Mesenchymal stem cell (in vitro differentiated cells and primary cell): ENCODE measurements at regions not wholly inside any gene's neighbourhood (a gene's known extent, or its start where the extent isn't known, plus 50 kb on each side); places are given as distances from the start of the nearest gene placed in this dataset.

Experiments used
- DNase-seq: peaks from one replicate; pipeline ENCODE4 v3.0.0-alpha.2; 2013
- H2AFZ ChIP-seq: one replicate; pipeline ENCODE4 v1.6.1; 2013; ENCODE audit warnings: low read depth, mild to moderate bottlenecking, control low read depth, inconsistent platforms, low read length, moderate library complexity
- H2AK5ac ChIP-seq: 2 replicates; pipeline ENCODE4 v1.6.1; 2013; ENCODE audit warnings: low read length, moderate library complexity, mild to moderate bottlenecking, inconsistent platforms; ENCODE audit not compliant: severe bottlenecking
- H2BK120ac ChIP-seq: one replicate; pipeline ENCODE4 v1.6.1; 2013; ENCODE audit warnings: low read depth, mild to moderate bottlenecking, inconsistent platforms, low read length, moderate library complexity
- H2BK12ac ChIP-seq, 2 experiments: one replicate each; pipeline ENCODE4 v1.6.1; 2013; ENCODE audit warnings: inconsistent platforms in 2 of 2, low read length in 2 of 2, mild to moderate bottlenecking in 2 of 2, moderate library complexity in 2 of 2, control low read depth in 1 of 2
- H2BK15ac ChIP-seq: one replicate; pipeline ENCODE4 v1.6.1; 2013; ENCODE audit warnings: mild to moderate bottlenecking, low read depth, inconsistent platforms; ENCODE audit not compliant: poor library complexity, severe bottlenecking
- H2BK5ac ChIP-seq: 2 replicates; pipeline ENCODE4 v1.6.1; 2013; ENCODE audit warnings: low read depth, mild to moderate bottlenecking, low read length, control low read depth, inconsistent platforms; ENCODE audit not compliant: poor library complexity, severe bottlenecking
- H3K14ac ChIP-seq, 2 experiments: one replicate each; pipeline ENCODE4 v1.6.1; 2013; ENCODE audit warnings: inconsistent platforms in 2 of 2, low read length in 2 of 2, control low read depth in 1 of 2, mild to moderate bottlenecking in 1 of 2, moderate library complexity in 1 of 2
- H3K18ac ChIP-seq, 2 experiments: one replicate each; pipeline ENCODE4 v1.6.1; 2013; ENCODE audit warnings: inconsistent platforms in 2 of 2, low read length in 2 of 2, control low read depth in 1 of 2, low read depth in 1 of 2, mild to moderate bottlenecking in 1 of 2
- H3K23ac ChIP-seq, 2 experiments: one replicate each; pipeline ENCODE4 v1.6.1; 2013; ENCODE audit warnings: inconsistent platforms in 2 of 2, low read length in 2 of 2, mild to moderate bottlenecking in 2 of 2, moderate library complexity in 2 of 2, control low read depth in 1 of 2
- H3K27ac ChIP-seq: 2 replicates; pipeline ENCODE4 v1.5.1; 2013; ENCODE audit warnings: mild to moderate bottlenecking, moderate library complexity, low read length, control low read depth, inconsistent platforms; ENCODE audit not compliant: poor library complexity, severe bottlenecking
- H3K27me3 ChIP-seq, 2 experiments: 2 replicates each; pipeline versions ENCODE4 v1.6.1 to v1.7.0; 2013; ENCODE audit warnings: low read length in 2 of 2, mild to moderate bottlenecking in 2 of 2, moderate library complexity in 2 of 2, control low read depth in 1 of 2, inconsistent platforms in 1 of 2; ENCODE audit not compliant: control insufficient read depth in 1 of 2, insufficient read depth in 1 of 2
- H3K36me3 ChIP-seq, 2 experiments: 2 replicates each; pipeline versions ENCODE4 v1.6.1 to v1.7.0; 2013; ENCODE audit warnings: low read length in 2 of 2, control low read depth in 1 of 2, inconsistent platforms in 1 of 2, low read depth in 1 of 2, mild to moderate bottlenecking in 1 of 2; ENCODE audit not compliant: insufficient read depth in 2 of 2, control insufficient read depth in 1 of 2
- H3K4ac ChIP-seq, 2 experiments: one replicate each; pipeline ENCODE4 v1.6.1; 2013; ENCODE audit warnings: inconsistent platforms in 2 of 2, low read length in 2 of 2, mild to moderate bottlenecking in 2 of 2, moderate library complexity in 2 of 2, control low read depth in 1 of 2, low read depth in 1 of 2
- H3K4me1 ChIP-seq: 2 replicates; pipeline ENCODE4 v1.6.1; 2013; ENCODE audit warnings: low read depth, low read length, control low read depth; ENCODE audit not compliant: control insufficient read depth, insufficient read depth
- H3K4me2 ChIP-seq: 2 replicates; pipeline ENCODE4 v1.6.1; 2013; ENCODE audit warnings: low read length, mild to moderate bottlenecking, inconsistent platforms; ENCODE audit not compliant: poor library complexity, severe bottlenecking
- H3K4me3 ChIP-seq, 2 experiments: 2 replicates each; pipeline versions ENCODE4 v1.5.1 to v1.7.0; 2013; ENCODE audit warnings: low read length in 2 of 2, mild to moderate bottlenecking in 2 of 2, control low read depth in 1 of 2, low read depth in 1 of 2; ENCODE audit not compliant: insufficient read depth in 1 of 2
- H3K79me1 ChIP-seq: replicated peaks from 2 replicates; pipeline ENCODE4 v1.6.1; 2013; ENCODE audit warnings: mild to moderate bottlenecking, control low read depth, low read length, inconsistent platforms; ENCODE audit not compliant: poor library complexity, severe bottlenecking
- H3K9ac ChIP-seq: 2 replicates; pipeline ENCODE4 v1.7.0; 2013; ENCODE audit warnings: mild to moderate bottlenecking, low read length, moderate library complexity
- H3K9me3 ChIP-seq: 2 replicates; pipeline ENCODE4 v1.7.0; 2013; ENCODE audit warnings: mild to moderate bottlenecking, low read length; ENCODE audit not compliant: control insufficient read depth
- H4K8ac ChIP-seq: one replicate; pipeline ENCODE4 v1.6.1; 2013; ENCODE audit warnings: inconsistent platforms, mild to moderate bottlenecking, low read length, moderate library complexity
- H4K91ac ChIP-seq: one replicate; pipeline ENCODE4 v1.6.1; 2013; ENCODE audit warnings: mild to moderate bottlenecking, low read length, inconsistent platforms
- WGBS: methylation state at CpG from one replicate; pipeline ENCODE4 v1.1.7; 2013; ENCODE audit warnings: mixed read lengths; 5-methylcytosine and 5-hydroxymethylcytosine counted together

DNA sequence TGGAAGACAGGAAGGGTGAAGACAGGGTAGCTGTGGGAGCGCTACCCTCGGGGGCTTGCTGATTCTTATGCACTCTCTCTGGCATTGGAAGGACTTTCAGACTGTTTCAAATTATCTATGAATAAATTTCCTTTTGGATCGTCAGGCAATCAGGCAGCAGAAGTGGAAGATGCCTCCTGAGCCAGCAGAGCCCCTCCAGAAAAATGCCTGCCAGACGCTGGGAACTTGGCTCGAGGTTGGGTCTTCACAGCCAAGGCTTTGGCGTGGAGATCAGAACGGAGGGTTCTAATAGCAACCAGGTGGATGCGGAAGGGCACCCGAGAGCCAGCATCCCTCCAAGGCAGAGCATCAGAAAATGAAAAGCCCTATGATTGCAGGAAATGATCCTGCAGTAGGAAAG, 119.2 kb upstream of the RFLNA start:
- H3K14ac ChIP-seq: no peak overlapping the region
- peaks cover 16% of the 10 kb centered on the region for H3K4me1 ChIP-seq
- H3K36me3 ChIP-seq: no peaks in the 10 kb centered on the region
- no peak overlapping the region for H3K4ac ChIP-seq
- DNase-seq: no peak
- no peak overlapping the region for H3K27ac ChIP-seq
- no peaks in the 10 kb centered on the region for H3K9me3 ChIP-seq
- H3K79me1 ChIP-seq: no peaks in the 10 kb centered on the region
- H2AFZ ChIP-seq: no peak overlapping the region
- no peak overlapping the region for H3K9ac ChIP-seq
- no peak overlapping the region for H3K18ac ChIP-seq
- no peak overlapping the region for H3K23ac ChIP-seq
- H2BK5ac ChIP-seq: no peak overlapping the region
- 90% methylated on average over 9 of the region's 9 CpGs for WGBS
- H4K91ac ChIP-seq: no peak overlapping the region
- no peak overlapping the region for H2BK120ac ChIP-seq
- H4K8ac ChIP-seq: no peak overlapping the region
- peaks cover 0 to 21% of the 10 kb centered on the region in 2 experiments for H3K27me3 ChIP-seq
- H2AK5ac ChIP-seq: no peak overlapping the region
- H2BK12ac ChIP-seq: no peak overlapping the region
- no peak overlapping the region for H3K4me2 ChIP-seq
- H2BK15ac ChIP-seq: no peak overlapping the region
- no peak overlapping the region for H3K4me3 ChIP-seq

DNA sequence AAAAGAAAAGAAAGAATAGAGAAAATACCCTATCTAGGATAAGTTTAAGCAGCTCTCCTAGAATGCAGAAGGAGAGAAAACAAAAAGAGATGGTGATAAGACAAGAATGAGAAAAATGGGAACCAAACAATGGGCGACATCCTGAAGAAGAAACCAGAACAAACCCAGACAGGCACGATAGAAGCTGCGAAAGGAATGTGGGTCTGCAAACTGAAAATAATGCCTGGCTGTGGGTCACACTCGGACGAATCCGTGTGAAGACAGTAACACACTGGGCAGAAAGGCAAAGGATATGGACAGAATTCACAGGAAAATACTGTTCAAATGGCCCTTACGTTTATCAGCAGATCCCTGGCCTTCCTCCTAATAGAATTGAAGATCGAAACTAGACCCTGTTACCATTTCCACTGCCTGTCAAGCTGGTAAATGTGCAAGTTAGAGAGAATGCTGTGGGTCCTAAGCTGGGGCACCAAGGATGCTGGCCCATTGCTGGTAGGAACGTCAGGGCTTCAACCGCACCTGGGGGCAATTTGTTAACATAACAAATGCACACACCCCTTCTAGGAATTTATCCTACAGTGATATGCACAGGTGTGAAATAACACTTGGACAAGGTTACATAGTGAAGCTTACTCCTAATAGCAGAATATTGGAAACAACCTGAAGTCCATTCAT, 117.5 kb upstream of the RFLNA start:
- Histone ChIP-seq H3K27me3 (peaks cover 0 to 21% of the 10 kb centered on the region in 2 experiments), H3K9ac (no peak overlapping the region), H3K27ac (no peak overlapping the region), H2AFZ (no peak overlapping the region), H3K4me1 (peaks cover 16% of the 10 kb centered on the region), H3K14ac (no peak overlapping the region), H3K36me3 (no peaks in the 10 kb centered on the region), H2BK5ac (no peak overlapping the region), H3K4me3 (no peak overlapping the region), H2BK15ac (no peak overlapping the region), H4K8ac (no peak overlapping the region), H4K91ac (no peak overlapping the region), H3K18ac (no peak overlapping the region), H3K4me2 (no peak overlapping the region), H2BK12ac (no peak overlapping the region), H3K9me3 (no peaks in the 10 kb centered on the region), H2AK5ac (no peak overlapping the region), H2BK120ac (no peak overlapping the region), H3K79me1 (no peaks in the 10 kb centered on the region), H3K23ac (no peak overlapping the region), H3K4ac (no peak overlapping the region)
- no peak for DNase-seq
- 87% methylated on average over 8 of the region's 10 CpGs for whole genome bisulfite sequencing

DNA sequence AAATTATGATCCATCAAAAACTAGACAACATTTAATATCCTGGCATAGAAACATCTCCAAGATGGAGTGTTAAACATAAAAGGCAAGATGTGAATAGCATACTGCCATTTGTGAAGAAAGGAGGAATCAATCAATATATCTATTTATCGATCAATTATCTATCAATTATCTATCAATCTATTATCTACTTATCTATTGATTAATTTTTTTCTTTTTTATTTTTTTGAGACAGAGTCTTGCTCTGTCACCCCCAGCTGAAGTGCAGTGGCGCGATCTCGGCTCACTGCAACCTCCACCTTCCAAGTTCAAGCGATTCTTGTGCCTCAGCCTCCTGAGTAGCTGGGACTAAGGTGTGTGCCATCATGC, 117.0 kb upstream of the RFLNA start:
- Histone ChIP-seq H3K23ac (no peak overlapping the region), H2BK15ac (no peak overlapping the region), H3K18ac (no peak overlapping the region), H3K27ac (no peak overlapping the region), H3K4ac (no peak overlapping the region), H2AK5ac (no peak overlapping the region), H3K9me3 (no peaks in the 10 kb centered on the region), H3K4me3 (no peak overlapping the region), H3K9ac (no peak overlapping the region), H2BK5ac (no peak overlapping the region), H2BK12ac (no peak overlapping the region), H3K14ac (no peak overlapping the region), H4K91ac (no peak overlapping the region), H2AFZ (no peak overlapping the region), H3K4me1 (peaks cover 14% of the 10 kb centered on the region), H3K79me1 (no peaks in the 10 kb centered on the region), H2BK120ac (no peak overlapping the region), H3K27me3 (peaks cover 0 to 21% of the 10 kb centered on the region in 2 experiments), H4K8ac (no peak overlapping the region), H3K4me2 (no peak overlapping the region), H3K36me3 (no peaks in the 10 kb centered on the region)
- 98% methylated on average over 4 of the region's 5 CpGs for WGBS
- DNase-seq: no peak

DNA sequence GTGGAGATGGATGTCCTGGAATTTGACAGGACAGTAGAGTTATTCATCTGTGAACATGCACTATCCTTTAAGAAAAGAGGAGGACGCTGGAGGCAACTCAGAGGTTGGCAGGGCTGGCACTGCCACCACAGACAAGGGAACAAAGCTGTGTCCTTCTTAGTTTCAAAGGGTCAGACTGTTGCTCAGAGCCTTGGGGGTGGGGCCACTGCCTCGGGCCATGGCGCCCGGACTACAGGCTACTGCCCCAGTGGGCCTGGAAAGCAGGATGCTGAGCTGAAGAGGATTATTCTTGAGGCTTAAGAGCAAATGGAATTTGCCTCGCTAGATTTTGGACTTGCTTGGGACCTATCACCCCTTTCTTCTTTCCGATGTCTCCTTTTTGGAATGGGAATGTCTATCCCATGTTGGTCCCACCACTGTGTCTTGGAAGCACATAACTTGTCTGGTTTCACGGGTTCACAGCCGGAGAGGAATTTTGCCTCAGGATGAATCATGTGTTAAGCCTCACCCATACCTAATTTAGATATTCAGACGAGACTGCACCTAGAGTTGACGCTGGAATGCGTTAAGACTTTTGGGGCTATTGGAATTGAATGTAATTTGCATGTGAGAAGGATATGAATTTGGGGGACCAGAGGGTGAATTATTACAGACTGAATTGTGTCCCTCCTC, 114.8 kb upstream of the RFLNA start:
- Histone ChIP-seq H3K27me3 (peaks cover 0 to 21% of the 10 kb centered on the region in 2 experiments), H3K79me1 (no peaks in the 10 kb centered on the region), H3K27ac (no peak overlapping the region), H2BK5ac (no peak overlapping the region), H2AFZ (no peak overlapping the region), H2BK15ac (no peak overlapping the region), H3K18ac (no peak overlapping the region), H3K4ac (no peak overlapping the region), H3K4me2 (no peak overlapping the region), H3K9me3 (no peaks in the 10 kb centered on the region), H3K4me3 (no peak overlapping the region), H2AK5ac (no peak overlapping the region), H3K9ac (no peak overlapping the region), H3K14ac (no peak overlapping the region), H3K36me3 (no peaks in the 10 kb centered on the region), H4K8ac (no peak overlapping the region), H2BK12ac (no peak overlapping the region), H3K23ac (no peak overlapping the region), H4K91ac (no peak overlapping the region), H3K4me1 (peaks cover 12% of the 10 kb centered on the region), H2BK120ac (no peak overlapping the region)
- WGBS: 88% methylated on average over 11 of the region's 11 CpGs
- DNase-seq: no peak
